ENCODE measurements at regions not wholly inside any gene's neighbourhood (a gene's known extent, or its start where the extent isn't known, plus 50 kb on each side); places are given as distances from the start of the nearest gene placed in this dataset.

GRCh38 chr6:169881976-169882375 is 130.6 kb downstream of the ERMARD start:
- TF ChIP-seq REST (IDR thresholded peaks at IDR 0.05; ENCODE audit: insufficient read depth in 1 of 2, low read depth in 2 of 2, low read length in 2 of 2) (no peak), TAF1 (IDR thresholded peaks at IDR 0.05; ENCODE audit: borderline replicate concordance, insufficient read depth, low read length) (no peak), POLR2AphosphoS5 (IDR thresholded peaks at IDR 0.05; ENCODE audit: low read depth, low read length) (no peak), SIN3A (IDR thresholded peaks at IDR 0.05; ENCODE audit: borderline replicate concordance, insufficient read depth, low read length) (no peak), FOXP2 (optimal IDR thresholded peaks at IDR 0.05; ENCODE audit: borderline replicate concordance, extremely low read depth, extremely low read length, insufficient read depth) (no peak)

DNA sequence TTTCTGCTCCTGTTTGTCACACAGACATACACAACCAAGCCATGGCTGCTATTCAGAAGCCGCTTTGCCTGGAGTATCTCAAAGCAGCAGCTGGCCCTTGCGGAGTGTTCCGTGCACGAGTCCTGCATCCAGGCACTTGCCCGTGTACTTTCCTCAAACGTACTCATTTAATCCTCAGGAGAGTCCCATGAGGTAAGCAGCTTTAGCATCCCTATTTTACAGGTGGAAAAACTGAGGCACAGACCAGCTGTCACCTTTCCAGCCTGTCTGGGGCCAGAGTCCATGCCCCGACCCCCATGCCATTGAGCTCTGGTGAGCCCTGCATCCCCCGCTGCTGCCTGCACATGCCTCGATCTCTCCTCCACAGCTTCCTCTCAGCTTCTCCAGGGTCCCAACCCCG is 130.0 kb downstream of the ERMARD start:
- TF ChIP-seq REST (IDR thresholded peaks at IDR 0.05; ENCODE audit: insufficient read depth in 1 of 2, low read depth in 2 of 2, low read length in 2 of 2) (no peak), SIN3A (IDR thresholded peaks at IDR 0.05; ENCODE audit: borderline replicate concordance, insufficient read depth, low read length) (no peak), FOXP2 (optimal IDR thresholded peaks at IDR 0.05; ENCODE audit: borderline replicate concordance, extremely low read depth, extremely low read length, insufficient read depth) (no peak), TAF1 (IDR thresholded peaks at IDR 0.05; ENCODE audit: borderline replicate concordance, insufficient read depth, low read length) (no peak), POLR2AphosphoS5 (IDR thresholded peaks at IDR 0.05; ENCODE audit: low read depth, low read length) (no peak)

DNA sequence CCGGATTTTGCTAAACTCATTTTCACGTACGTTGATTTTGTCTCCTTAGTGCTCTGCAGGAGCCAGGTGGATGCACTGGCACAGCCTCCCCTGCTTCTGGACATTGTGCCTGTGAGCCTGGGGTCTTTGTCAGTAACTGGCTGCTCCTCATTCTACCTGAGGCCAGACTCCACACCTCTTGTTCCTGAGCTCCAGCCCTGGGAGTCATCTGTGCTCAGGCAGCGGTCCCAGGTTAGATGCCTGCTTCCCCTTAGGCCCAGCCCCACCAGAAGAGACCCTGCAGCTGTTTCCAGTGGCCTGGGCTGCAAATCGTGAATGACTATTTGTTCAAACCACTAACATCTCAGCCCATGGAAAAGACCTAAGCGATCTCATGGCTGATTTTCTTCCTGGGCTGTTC is 129.1 kb downstream of the ERMARD start:
- TF ChIP-seq REST (IDR thresholded peaks at IDR 0.05; ENCODE audit: insufficient read depth in 1 of 2, low read depth in 2 of 2, low read length in 2 of 2) (no peak), TAF1 (IDR thresholded peaks at IDR 0.05; ENCODE audit: borderline replicate concordance, insufficient read depth, low read length) (no peak), POLR2AphosphoS5 (IDR thresholded peaks at IDR 0.05; ENCODE audit: low read depth, low read length) (no peak), FOXP2 (optimal IDR thresholded peaks at IDR 0.05; ENCODE audit: borderline replicate concordance, extremely low read depth, extremely low read length, insufficient read depth) (no peak), SIN3A (IDR thresholded peaks at IDR 0.05; ENCODE audit: borderline replicate concordance, insufficient read depth, low read length) (no peak)

- TF ChIP-seq FOXP2 (optimal IDR thresholded peaks at IDR 0.05; ENCODE audit: borderline replicate concordance, extremely low read depth, extremely low read length, insufficient read depth): no peak
- TF ChIP-seq SIN3A (IDR thresholded peaks at IDR 0.05; ENCODE audit: borderline replicate concordance, insufficient read depth, low read length): no peak
- no peak for TF ChIP-seq TAF1 (IDR thresholded peaks at IDR 0.05; ENCODE audit: borderline replicate concordance, insufficient read depth, low read length)
- no peak for TF ChIP-seq POLR2AphosphoS5 (IDR thresholded peaks at IDR 0.05; ENCODE audit: low read depth, low read length)
- no peak for TF ChIP-seq REST (IDR thresholded peaks at IDR 0.05; ENCODE audit: insufficient read depth in 1 of 2, low read depth in 2 of 2, low read length in 2 of 2)
Observed at GRCh38 chr6:169869301-169869700, 117.9 kb downstream of the ERMARD start.

GRCh38 chr6:169868458-169868857 is 117.0 kb downstream of the ERMARD start:
- TF ChIP-seq POLR2AphosphoS5 (IDR thresholded peaks at IDR 0.05; ENCODE audit: low read depth, low read length): no peak
- TF ChIP-seq FOXP2 (optimal IDR thresholded peaks at IDR 0.05; ENCODE audit: borderline replicate concordance, extremely low read depth, extremely low read length, insufficient read depth): no peak
- TF ChIP-seq SIN3A (IDR thresholded peaks at IDR 0.05; ENCODE audit: borderline replicate concordance, insufficient read depth, low read length): no peak
- TF ChIP-seq REST (IDR thresholded peaks at IDR 0.05; ENCODE audit: insufficient read depth in 1 of 2, low read depth in 2 of 2, low read length in 2 of 2): no peak
- no peak for TF ChIP-seq TAF1 (IDR thresholded peaks at IDR 0.05; ENCODE audit: borderline replicate concordance, insufficient read depth, low read length)
